Neural progenitor cell (in vitro differentiated cells): ENCODE measurements at regions not wholly inside any gene's neighbourhood (a gene's known extent, or its start where the extent isn't known, plus 50 kb on each side); places are given as distances from the start of the nearest gene placed in this dataset.

Experiments used
- DNase-seq: peaks from one replicate; pipeline ENCODE4 v3.0.0-alpha.2; 2016; ENCODE audit warnings: low spot score
- H2AFZ ChIP-seq: fragments of 200-600 bp; sonication (generic); replicated peaks from 2 replicates; pipeline ENCODE4 v1.6.1; 2016; ENCODE audit warnings: antibody characterized with exemption
- H3F3A ChIP-seq: fragments of 200-600 bp; sonication (generic); 2 replicates; pipeline ENCODE4 v1.6.1; 2016; ENCODE audit warnings: antibody characterized with exemption, low read depth
- H3K27ac ChIP-seq: fragments of 200-600 bp; sonication (generic); 2 replicates; pipeline ENCODE4 v1.5.1; 2016; ENCODE audit warnings: mild to moderate bottlenecking
- H3K27me3 ChIP-seq: fragments of 200-600 bp; sonication (generic); 2 replicates; pipeline ENCODE4 v1.6.1; 2016; ENCODE audit warnings: mild to moderate bottlenecking, moderate library complexity
- H3K36me3 ChIP-seq: fragments of 200-600 bp; sonication (generic); 2 replicates; pipeline ENCODE4 v1.5.1; 2016
- H3K4me1 ChIP-seq: fragments of 200-600 bp; sonication (generic); 2 replicates; pipeline ENCODE4 v1.6.1; 2016; ENCODE audit warnings: mixed run types
- H3K4me2 ChIP-seq: fragments of 200-600 bp; sonication (generic); 2 replicates; pipeline ENCODE4 v1.6.1; 2016
- H3K4me3 ChIP-seq: fragments of 200-600 bp; sonication (generic); 2 replicates; pipeline ENCODE4 v1.5.1; 2016
- H3K79me2 ChIP-seq: fragments of 200-600 bp; sonication (generic); 2 replicates; pipeline ENCODE4 v1.6.1; 2016; ENCODE audit warnings: low read depth
- H3K9ac ChIP-seq: fragments of 200-600 bp; sonication (generic); 2 replicates; pipeline ENCODE4 v1.6.1; 2016
- H3K9me3 ChIP-seq: fragments of 200-600 bp; sonication (generic); 2 replicates; pipeline ENCODE4 v1.5.1; 2016; ENCODE audit warnings: low read depth
- H4K20me1 ChIP-seq: fragments of 200-600 bp; sonication (generic); 2 replicates; pipeline ENCODE4 v1.6.1; 2016; ENCODE audit warnings: low read depth
- H3K27ac Mint-ChIP-seq: 3 replicates; pipeline ENCODE4 v1.8.0; 2021; ENCODE audit warnings: mixed read lengths
- H3K27me3 Mint-ChIP-seq: 2 replicates; pipeline ENCODE4 v1.8.0; 2022; ENCODE audit warnings: low read depth, mild to moderate bottlenecking, inconsistent platforms, moderate library complexity, mixed read lengths; ENCODE audit not compliant: insufficient read depth
- H3K36me3 Mint-ChIP-seq: 3 replicates; pipeline ENCODE4 v1.8.0; 2021; ENCODE audit warnings: mixed read lengths
- H3K4me1 Mint-ChIP-seq: 3 replicates; pipeline ENCODE4 v1.8.0; 2021; ENCODE audit warnings: mixed read lengths
- H3K4me3 Mint-ChIP-seq: 3 replicates; pipeline ENCODE4 v1.8.0; 2021; ENCODE audit warnings: mild to moderate bottlenecking, moderate library complexity, mixed read lengths
- H3K9me3 Mint-ChIP-seq: 3 replicates; pipeline ENCODE4 v1.8.0; 2020; ENCODE audit warnings: mixed read lengths
- CTCF ChIP-seq: fragments of 200-600 bp; sonication (generic); IDR thresholded peaks from 2 replicates; pipeline ENCODE4 v1.5.1; 2017; ENCODE audit warnings: antibody characterized with exemption, mild to moderate bottlenecking
- EZH2 ChIP-seq: fragments of 200-600 bp; sonication (generic); IDR thresholded peaks from 2 replicates; pipeline ENCODE4 v1.6.1; 2017; ENCODE audit warnings: antibody characterized with exemption, mild to moderate bottlenecking, moderate library complexity
- EZH2phosphoT487 ChIP-seq: fragments of 200-600 bp; sonication (generic); IDR thresholded peaks from 2 replicates; pipeline ENCODE4 v1.6.1; 2017; ENCODE audit warnings: antibody characterized with exemption

- Mint-ChIP-seq H3K4me1 (no peaks in the 10 kb centered on the region), H3K9me3 (peaks cover 3% of the 10 kb centered on the region), H3K4me3 (no peak overlapping the region), H3K36me3 (no peaks in the 10 kb centered on the region), H3K27ac (no peak overlapping the region), H3K27me3 (no peaks in the 10 kb centered on the region)
- Histone ChIP-seq H3K27ac (no peak overlapping the region), H3K4me1 (no peaks in the 10 kb centered on the region), H3K9me3 (no peaks in the 10 kb centered on the region), H3F3A (no peaks in the 10 kb centered on the region), H3K79me2 (no peaks in the 10 kb centered on the region), H3K4me2 (no peak overlapping the region), H2AFZ (no peak overlapping the region), H3K36me3 (no peaks in the 10 kb centered on the region), H3K9ac (no peak overlapping the region), H3K4me3 (no peak overlapping the region), H4K20me1 (no peaks in the 10 kb centered on the region), H3K27me3 (no peaks in the 10 kb centered on the region)
- no peak for TF ChIP-seq EZH2phosphoT487
- TF ChIP-seq EZH2, result no peak
- DNase-seq, result no peak
Measured at GRCh38 chr5:163190784-163191183, 246.6 kb upstream of the CCNG1 start.

- no peak overlapping the region for H2AFZ ChIP-seq
- H3K79me2 ChIP-seq, result no peaks in the 10 kb centered on the region
- Mint-ChIP-seq H3K9me3 (no peaks in the 10 kb centered on the region), H3K36me3 (no peaks in the 10 kb centered on the region), H3K4me1 (no peaks in the 10 kb centered on the region), H3K27me3 (no peaks in the 10 kb centered on the region), H3K4me3 (no peak overlapping the region), H3K27ac (no peak overlapping the region)
- no peaks in the 10 kb centered on the region for H3F3A ChIP-seq
- no peaks in the 10 kb centered on the region for H3K36me3 ChIP-seq
- H3K27me3 ChIP-seq, result no peaks in the 10 kb centered on the region
- no peak overlapping the region for H3K4me2 ChIP-seq
- H3K27ac ChIP-seq, result no peak overlapping the region
- no peaks in the 10 kb centered on the region for H4K20me1 ChIP-seq
- DNase-seq, result no peak
- H3K4me1 ChIP-seq, result no peaks in the 10 kb centered on the region
- no peak overlapping the region for H3K4me3 ChIP-seq
- H3K9me3 ChIP-seq, result no peaks in the 10 kb centered on the region
- no peak overlapping the region for H3K9ac ChIP-seq
- TF ChIP-seq CTCF (no peak), EZH2 (no peak), EZH2phosphoT487 (no peak)
Measured at GRCh38 chr5:163193886-163194285, 243.5 kb upstream of the CCNG1 start.

GRCh38 chr5:163205645-163206044, 231.8 kb upstream of the CCNG1 start:
- no peaks in the 10 kb centered on the region for H3K9me3 ChIP-seq
- no peak for DNase-seq
- H3K27ac ChIP-seq, result no peak overlapping the region
- H3K27me3 Mint-ChIP-seq, result no peaks in the 10 kb centered on the region
- H3K36me3 Mint-ChIP-seq, result no peaks in the 10 kb centered on the region
- H3K9ac ChIP-seq, result no peak overlapping the region
- H3K27ac Mint-ChIP-seq, result no peak overlapping the region
- no peak overlapping the region for H3K4me3 ChIP-seq
- no peaks in the 10 kb centered on the region for H3K79me2 ChIP-seq
- no peak overlapping the region for H3K4me2 ChIP-seq
- TF ChIP-seq EZH2phosphoT487 (no peak), CTCF (no peak), EZH2 (no peak)
- no peaks in the 10 kb centered on the region for H4K20me1 ChIP-seq
- H3K4me3 Mint-ChIP-seq, result no peak overlapping the region
- no peaks in the 10 kb centered on the region for H3K9me3 Mint-ChIP-seq
- H3F3A ChIP-seq, result no peaks in the 10 kb centered on the region
- no peaks in the 10 kb centered on the region for H3K36me3 ChIP-seq
- H2AFZ ChIP-seq, result no peak overlapping the region
- no peaks in the 10 kb centered on the region for H3K27me3 ChIP-seq
- no peaks in the 10 kb centered on the region for H3K4me1 ChIP-seq
- H3K4me1 Mint-ChIP-seq, result no peaks in the 10 kb centered on the region

GRCh38 chr5:163221581-163221980, 215.8 kb upstream of the CCNG1 start:
- no peaks in the 10 kb centered on the region for H3K79me2 ChIP-seq
- no peak for TF ChIP-seq EZH2
- no peak for TF ChIP-seq CTCF

More at GRCh38 chr5:163221581-163221980, 215.8 kb upstream of the CCNG1 start:
- no peaks in the 10 kb centered on the region for H3K4me1 ChIP-seq
- H4K20me1 ChIP-seq, result no peaks in the 10 kb centered on the region
- no peak overlapping the region for H3K27ac Mint-ChIP-seq
- H3K4me3 Mint-ChIP-seq, result no peak overlapping the region
- DNase-seq, result no peak
- H3K27ac ChIP-seq, result no peak overlapping the region
- H3K9ac ChIP-seq, result no peak overlapping the region
- no peaks in the 10 kb centered on the region for H3K27me3 Mint-ChIP-seq
- no peaks in the 10 kb centered on the region for H3K9me3 ChIP-seq
- H3K4me3 ChIP-seq, result no peak overlapping the region
- H3K27me3 ChIP-seq, result no peaks in the 10 kb centered on the region
- H3K4me1 Mint-ChIP-seq, result no peaks in the 10 kb centered on the region
- no peak overlapping the region for H2AFZ ChIP-seq
- no peaks in the 10 kb centered on the region for H3F3A ChIP-seq
- H3K9me3 Mint-ChIP-seq, result no peaks in the 10 kb centered on the region
- H3K4me2 ChIP-seq, result no peak overlapping the region
- H3K36me3 Mint-ChIP-seq, result no peaks in the 10 kb centered on the region
- no peaks in the 10 kb centered on the region for H3K36me3 ChIP-seq
